ENCODE measurements at regions not wholly inside any gene's neighbourhood (a gene's known extent, or its start where the extent isn't known, plus 50 kb on each side); places are given as distances from the start of the nearest gene placed in this dataset.
"Not testable (repeated sequence)": the region's sequence is repeated elsewhere in the genome, so short reads cannot be mapped to it uniquely, and the experiment has no call there.

DNA sequence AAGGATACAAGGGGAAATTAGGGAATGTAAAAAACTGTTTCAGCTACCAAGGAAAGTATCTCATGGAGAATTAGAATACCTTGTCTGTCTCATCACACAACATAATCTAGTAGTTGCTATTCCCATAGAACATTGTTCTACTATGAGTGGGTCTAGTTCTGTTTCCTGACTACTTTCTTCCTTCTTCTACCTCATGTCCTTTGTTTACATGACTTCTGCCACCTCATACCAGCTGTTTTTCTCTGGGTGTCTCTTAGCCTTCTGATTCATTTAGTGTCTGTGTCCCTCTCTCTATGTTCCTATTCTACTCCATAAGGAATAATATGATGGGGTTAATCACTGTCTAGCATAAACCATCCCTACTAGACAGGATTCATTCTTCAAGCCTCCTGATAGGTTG is 887.3 kb downstream of the DIAPH3 start:
- TF ChIP-seq, protein P1, sequence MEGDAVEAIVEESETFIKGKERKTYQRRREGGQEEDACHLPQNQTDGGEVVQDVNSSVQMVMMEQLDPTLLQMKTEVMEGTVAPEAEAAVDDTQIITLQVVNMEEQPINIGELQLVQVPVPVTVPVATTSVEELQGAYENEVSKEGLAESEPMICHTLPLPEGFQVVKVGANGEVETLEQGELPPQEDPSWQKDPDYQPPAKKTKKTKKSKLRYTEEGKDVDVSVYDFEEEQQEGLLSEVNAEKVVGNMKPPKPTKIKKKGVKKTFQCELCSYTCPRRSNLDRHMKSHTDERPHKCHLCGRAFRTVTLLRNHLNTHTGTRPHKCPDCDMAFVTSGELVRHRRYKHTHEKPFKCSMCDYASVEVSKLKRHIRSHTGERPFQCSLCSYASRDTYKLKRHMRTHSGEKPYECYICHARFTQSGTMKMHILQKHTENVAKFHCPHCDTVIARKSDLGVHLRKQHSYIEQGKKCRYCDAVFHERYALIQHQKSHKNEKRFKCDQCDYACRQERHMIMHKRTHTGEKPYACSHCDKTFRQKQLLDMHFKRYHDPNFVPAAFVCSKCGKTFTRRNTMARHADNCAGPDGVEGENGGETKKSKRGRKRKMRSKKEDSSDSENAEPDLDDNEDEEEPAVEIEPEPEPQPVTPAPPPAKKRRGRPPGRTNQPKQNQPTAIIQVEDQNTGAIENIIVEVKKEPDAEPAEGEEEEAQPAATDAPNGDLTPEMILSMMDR (IDR thresholded peaks at IDR 0.05; ENCODE audit: insufficient read depth, low read depth, low read length, missing control alignments), result no peak
- DNase-seq (ENCODE audit: low read depth), result no peak
- no peak overlapping the region for H3K4me3 ChIP-seq (ENCODE audit: low read length)

DNA sequence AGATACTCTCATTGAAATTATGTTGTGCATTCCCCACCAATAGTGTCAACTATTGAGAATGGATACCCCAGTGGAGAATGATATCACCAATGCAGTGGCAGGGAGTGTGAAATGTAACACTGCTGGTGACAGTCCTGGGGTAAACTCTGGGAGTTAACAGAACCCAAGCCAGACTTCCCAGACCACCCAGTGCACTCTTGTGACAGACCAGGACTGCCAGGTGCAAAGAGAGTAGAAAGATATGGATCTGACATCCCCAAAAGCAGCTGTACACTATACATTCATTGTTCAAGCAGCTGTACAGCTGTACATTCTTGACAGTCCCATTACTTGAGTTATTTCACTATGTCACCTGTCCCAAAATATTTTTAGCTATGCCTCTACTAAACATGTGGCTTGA is 886.6 kb downstream of the DIAPH3 start:
- H3K4me3 ChIP-seq (ENCODE audit: low read length), result no peak overlapping the region
- no peak for DNase-seq (ENCODE audit: low read depth)
- TF ChIP-seq, protein P1 (IDR thresholded peaks at IDR 0.05; ENCODE audit: insufficient read depth, low read depth, low read length, missing control alignments), result no peak

DNA sequence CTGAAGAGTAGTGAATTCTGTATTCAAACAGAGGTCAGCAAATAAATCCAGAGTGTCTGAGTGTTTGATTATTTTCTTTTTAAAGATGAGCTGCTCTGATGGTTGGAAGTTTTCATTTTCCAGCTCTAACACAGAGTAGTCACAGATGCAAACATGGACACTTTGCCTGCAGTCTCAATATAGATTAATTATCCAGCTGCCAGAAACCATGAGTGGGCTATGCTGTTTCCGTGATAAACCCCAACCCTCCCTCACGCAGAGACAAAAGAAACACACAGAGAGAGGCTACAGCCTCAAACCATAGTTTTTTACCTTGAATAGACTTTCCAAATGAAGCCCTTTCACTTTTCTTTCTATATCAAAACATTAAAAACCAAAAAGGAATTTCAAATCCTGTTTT is 884.7 kb downstream of the DIAPH3 start:
- no peak for DNase-seq (ENCODE audit: low read depth)
- H3K4me3 ChIP-seq (ENCODE audit: low read length), result no peak overlapping the region
- TF ChIP-seq, protein P1 (IDR thresholded peaks at IDR 0.05; ENCODE audit: insufficient read depth, low read depth, low read length, missing control alignments), result no peak

DNA sequence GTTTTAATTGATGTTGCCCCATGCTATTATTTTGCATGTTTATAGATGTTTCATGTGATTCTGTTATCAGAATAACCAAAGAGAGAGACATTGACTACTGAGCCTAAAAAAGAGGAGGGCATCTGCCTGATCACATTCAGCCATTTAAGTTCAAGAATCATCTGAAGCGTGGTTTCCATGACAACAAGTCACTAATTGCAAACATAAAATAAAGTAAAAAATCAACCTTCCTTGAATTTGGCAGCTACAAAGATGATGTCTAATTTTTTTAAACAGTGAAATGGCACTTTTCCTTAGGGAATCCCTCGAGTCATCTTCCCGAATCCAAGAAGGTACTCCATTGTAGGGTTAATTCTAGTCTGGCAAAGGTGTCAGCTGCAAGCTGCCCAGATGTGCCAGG is 884.2 kb downstream of the DIAPH3 start:
- TF ChIP-seq, protein P1 (IDR thresholded peaks at IDR 0.05; ENCODE audit: insufficient read depth, low read depth, low read length, missing control alignments), result no peak

DNA sequence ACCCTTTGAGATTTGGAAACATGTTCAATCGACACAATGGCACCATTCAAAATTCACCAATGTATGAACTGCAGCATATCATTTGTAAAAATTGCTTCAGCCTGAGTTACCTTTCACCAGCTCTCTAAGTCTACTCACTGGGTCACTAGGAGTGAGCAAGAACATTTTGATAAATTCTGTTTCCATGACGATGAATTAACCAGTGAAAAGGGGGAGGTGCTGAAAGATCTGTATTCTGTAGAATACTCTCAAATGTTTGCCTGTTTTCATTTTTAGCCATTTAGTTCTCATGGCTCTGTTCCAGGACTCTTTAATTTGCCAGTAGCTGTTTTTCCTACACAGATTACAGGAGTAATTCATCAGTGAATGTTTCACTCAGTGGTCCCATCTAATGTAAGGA is 883.4 kb downstream of the DIAPH3 start:
- H3K4me3 ChIP-seq (ENCODE audit: low read length), result no peak overlapping the region
- no peak for DNase-seq (ENCODE audit: low read depth)
- TF ChIP-seq, protein P1 (IDR thresholded peaks at IDR 0.05; ENCODE audit: insufficient read depth, low read depth, low read length, missing control alignments), result no peak

More for the DNA sequence above, 884.2 kb downstream of the DIAPH3 start:
- DNase-seq (ENCODE audit: low read depth), result no peak
- no peak overlapping the region for H3K4me3 ChIP-seq (ENCODE audit: low read length)

DNA sequence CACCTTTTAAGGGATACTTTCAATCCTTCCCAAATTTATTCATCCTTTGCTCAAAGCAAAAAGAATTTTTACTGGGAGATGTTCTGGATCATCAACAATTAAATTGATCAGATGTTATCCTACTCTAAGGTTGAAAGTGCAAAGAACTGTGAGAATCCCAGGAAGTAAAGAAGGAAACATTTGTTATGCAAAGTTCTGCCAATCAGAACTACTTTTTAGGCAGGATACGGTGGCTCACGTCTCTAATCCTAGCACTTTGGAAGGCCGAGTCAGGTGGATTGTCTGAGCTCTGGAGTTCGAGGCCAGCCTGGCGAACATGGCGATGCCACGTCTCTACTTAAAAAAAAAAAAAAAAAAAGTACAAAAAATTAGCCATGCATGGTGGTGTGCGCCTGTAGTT is 882.3 kb downstream of the DIAPH3 start:
- H3K4me3 ChIP-seq (ENCODE audit: low read length), result no peak overlapping the region
- TF ChIP-seq, protein P1 (IDR thresholded peaks at IDR 0.05; ENCODE audit: insufficient read depth, low read depth, low read length, missing control alignments), result no peak
- no peak for DNase-seq (ENCODE audit: low read depth)

DNA sequence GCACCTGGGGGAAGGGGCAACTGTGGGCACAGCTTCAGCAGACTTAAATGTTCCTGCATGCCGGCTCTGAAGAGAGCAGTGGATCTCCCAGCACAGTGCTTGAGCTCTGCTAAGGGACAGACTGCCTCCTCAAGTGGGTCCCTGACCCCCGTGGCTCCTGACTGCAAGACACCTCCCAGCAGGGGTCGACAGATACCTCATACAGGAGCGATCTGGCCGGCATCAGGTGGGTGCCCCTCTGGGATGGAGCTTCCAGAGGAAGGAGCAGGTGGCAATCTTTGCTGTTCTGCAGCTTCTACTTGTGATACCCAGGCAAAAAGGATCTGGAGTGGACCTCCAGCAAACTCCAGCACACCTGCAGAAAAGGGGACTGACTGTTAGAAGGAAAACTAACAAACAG is 871.5 kb downstream of the DIAPH3 start:
- not testable (repeated sequence) for DNase-seq (ENCODE audit: low read depth); H3K4me3 ChIP-seq (ENCODE audit: low read length)

DNA sequence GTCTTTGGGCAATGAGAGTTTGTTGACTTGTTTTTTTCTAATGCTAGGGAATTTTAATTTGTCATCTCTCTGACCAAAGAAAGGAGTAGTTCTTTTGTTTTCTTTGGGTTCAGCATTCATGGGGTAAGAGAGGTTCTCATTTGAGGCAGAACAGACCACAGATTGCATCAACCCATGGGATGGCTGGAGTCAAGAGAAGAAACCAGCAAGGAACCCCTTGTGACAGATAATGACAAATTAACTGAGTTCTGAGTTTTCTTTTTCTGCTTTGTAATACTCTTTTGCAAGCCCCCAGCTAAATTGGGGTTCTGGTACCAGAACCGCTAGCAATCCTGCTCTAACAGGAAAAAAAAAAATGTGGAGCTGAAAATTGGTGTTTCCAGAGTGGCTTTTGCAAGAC is 864.1 kb downstream of the DIAPH3 start:
- TF ChIP-seq, protein P1 (IDR thresholded peaks at IDR 0.05; ENCODE audit: insufficient read depth, low read depth, low read length, missing control alignments), result no peak
- no peak for DNase-seq (ENCODE audit: low read depth)
- H3K4me3 ChIP-seq (ENCODE audit: low read length), result no peak overlapping the region

Data from epithelial cell of esophagus (primary cell).